H1 (cell line): ENCODE measurements at regions not wholly inside any gene's neighbourhood (a gene's known extent, or its start where the extent isn't known, plus 50 kb on each side); places are given as distances from the start of the nearest gene placed in this dataset.

Source experiments
- CTCF ChIA-PET: fragments of 300-600 bp; sonication (Branson Sonifier 250); formaldehyde crosslinking; loops from one replicate; lab custom pipeline; 2021; ENCODE audit not compliant: partially characterized antibody; lab: Charles Lee
- POLR2A ChIA-PET: fragments of 300-600 bp; sonication (Branson Sonifier 250); formaldehyde crosslinking; loops from one replicate; lab custom pipeline; 2021; ENCODE audit warnings: inconsistent platforms; ENCODE audit not compliant: partially characterized antibody; lab: Charles Lee
- DNase-seq, 2 experiments: peaks; one replicate each; pipeline versions ENCODE4 v3.0.0 to v3.0.0-alpha.2; 2010 to 2022; ENCODE audit warnings: low spot score in 2 of 2, low read depth in 1 of 2, mixed read lengths in 1 of 2
- FAIRE-seq: peaks from 2 replicates; lab custom pipeline; 2011; peaks lifted over from hg19 to GRCh38; lab: Jason Lieb, UNC
- H2AFZ ChIP-seq: 2 replicates; pipeline ENCODE4 v1.8.1; 2012; ENCODE audit warnings: low read length, inconsistent platforms
- H2AK5ac ChIP-seq: 2 replicates; pipeline ENCODE4 v1.6.1; 2013; ENCODE audit warnings: low read depth, low read length
- H2BK120ac ChIP-seq: replicated peaks from 2 replicates; pipeline ENCODE3; 2013; ENCODE audit warnings: low read depth, low read length, inconsistent platforms
- H2BK12ac ChIP-seq: 2 replicates; pipeline ENCODE4 v1.6.1; 2013; ENCODE audit warnings: low read depth, low read length
- H2BK15ac ChIP-seq: 2 replicates; pipeline ENCODE4 v1.6.1; 2013; ENCODE audit warnings: low read length
- H2BK20ac ChIP-seq: 2 replicates; pipeline ENCODE4 v1.6.1; 2013; ENCODE audit warnings: low read length
- H2BK5ac ChIP-seq: 2 replicates; pipeline ENCODE4 v1.6.1; 2013; ENCODE audit warnings: low read depth, low read length
- H3K14ac ChIP-seq: 2 replicates; pipeline ENCODE4 v1.6.1; 2013; ENCODE audit warnings: inconsistent platforms; ENCODE audit not compliant: insufficient read length
- H3K18ac ChIP-seq: 2 replicates; pipeline ENCODE4 v1.6.1; 2013; ENCODE audit warnings: low read length; ENCODE audit errors: extremely low read depth
- H3K23ac ChIP-seq: 2 replicates; pipeline ENCODE4 v1.6.1; 2013; ENCODE audit warnings: inconsistent platforms; ENCODE audit not compliant: insufficient read length
- H3K23me2 ChIP-seq: 2 replicates; pipeline ENCODE4 v1.6.1; 2013; ENCODE audit warnings: low read depth, low read length
- H3K27ac ChIP-seq: 2 replicates; pipeline ENCODE4 v1.6.1; 2011; ENCODE audit warnings: low read depth, low read length, inconsistent platforms
- H3K27me3 ChIP-seq, 4 experiments: replicated peaks in 1 of 4; 1 replicate in 1 of 4; 2 replicates in 3 of 4; pipeline versions ENCODE4 v1.6.1 to v1.8.1; 2011 to 2013; ENCODE audit warnings: low read length in 3 of 4, mild to moderate bottlenecking in 3 of 4, inconsistent platforms in 2 of 4, mixed read lengths in 2 of 4, moderate library complexity in 1 of 4; ENCODE audit not compliant: control insufficient read depth in 3 of 4, insufficient read depth in 3 of 4; ENCODE audit errors: extremely low read depth in 1 of 4
- H3K36me3 ChIP-seq, 4 experiments: 2 replicates each; pipeline versions ENCODE4 v1.6.1 to v1.8.1; 2011 to 2013; ENCODE audit warnings: mild to moderate bottlenecking in 4 of 4, low read length in 3 of 4, moderate library complexity in 2 of 4, control low read depth in 1 of 4, inconsistent platforms in 1 of 4; ENCODE audit not compliant: insufficient read depth in 4 of 4, control insufficient read depth in 2 of 4
- H3K4ac ChIP-seq: replicated peaks from 2 replicates; pipeline ENCODE3; 2013; ENCODE audit warnings: low read length, low read depth, mixed read lengths, inconsistent platforms; ENCODE audit not compliant: insufficient read length
- H3K4me1 ChIP-seq, 4 experiments: replicated peaks in 1 of 4; 1 replicate in 1 of 4; 2 replicates in 3 of 4; pipeline versions ENCODE4 v1.6.1 to v1.8.1; 2011 to 2013; ENCODE audit warnings: low read length in 3 of 4, inconsistent platforms in 2 of 4, mixed read lengths in 1 of 4; ENCODE audit not compliant: insufficient read depth in 4 of 4, control insufficient read depth in 3 of 4
- H3K4me2 ChIP-seq, 2 experiments: 2 replicates each; pipeline versions ENCODE4 v1.6.1 to v1.8.1; 2011 to 2013; ENCODE audit warnings: low read depth in 2 of 2, low read length in 2 of 2, control low read depth in 1 of 2, inconsistent platforms in 1 of 2, mild to moderate bottlenecking in 1 of 2; ENCODE audit not compliant: insufficient read depth in 1 of 2
- H3K4me3 ChIP-seq, 4 experiments: fragments of 200-600, 300-600 bp in 1 of 4; sonication (generic), shearing (Covaris generic), sonication (Bioruptor Twin) in 1 of 4; 2 replicates each; pipeline versions ENCODE4 v1.5.1 to v1.8.1; 2011 to 2016; ENCODE audit warnings: low read length in 4 of 4, low read depth in 3 of 4, control low read depth in 2 of 4, inconsistent platforms in 2 of 4, mild to moderate bottlenecking in 2 of 4, mixed read lengths in 1 of 4, moderate library complexity in 1 of 4; ENCODE audit not compliant: insufficient read depth in 2 of 4; ENCODE audit errors: extremely low read depth in 1 of 4
- H3K56ac ChIP-seq: replicated peaks from 2 replicates; pipeline ENCODE3; 2013; ENCODE audit warnings: low read depth, mild to moderate bottlenecking, mixed read lengths, low read length, inconsistent platforms; ENCODE audit not compliant: insufficient read length
- H3K79me1 ChIP-seq: 2 replicates; pipeline ENCODE4 v1.6.1; 2013; ENCODE audit warnings: low read depth, low read length, control low read depth
- H3K79me2 ChIP-seq, 2 experiments: 2 replicates each; pipeline versions ENCODE4 v1.6.1 to v1.8.1; 2012 to 2013; ENCODE audit warnings: low read length in 2 of 2, mild to moderate bottlenecking in 2 of 2, inconsistent platforms in 1 of 2; ENCODE audit not compliant: insufficient read depth in 2 of 2, control insufficient read depth in 1 of 2
- H3K9ac ChIP-seq, 4 experiments: replicated peaks in 1 of 4; 1 replicate in 1 of 4; 2 replicates in 3 of 4; pipeline versions ENCODE4 v1.6.1 to v1.8.1; 2011 to 2013; ENCODE audit warnings: low read depth in 3 of 4, low read length in 3 of 4, control low read depth in 2 of 4, mild to moderate bottlenecking in 2 of 4, moderate library complexity in 2 of 4, inconsistent platforms in 1 of 4; ENCODE audit errors: extremely low read depth in 1 of 4
- H3K9me3 ChIP-seq, 2 experiments: 2 replicates each; pipeline versions ENCODE4 v1.6.1 to v1.8.1; 2012 to 2013; ENCODE audit warnings: mild to moderate bottlenecking in 2 of 2, moderate library complexity in 2 of 2, control low read depth in 1 of 2, inconsistent platforms in 1 of 2, low read depth in 1 of 2, low read length in 1 of 2, mixed read lengths in 1 of 2; ENCODE audit not compliant: insufficient read depth in 2 of 2
- H4K20me1 ChIP-seq, 2 experiments: replicated peaks in 1 of 2; 2 replicates each; pipeline versions ENCODE3 to v1.8.1; 2011 to 2013; ENCODE audit warnings: inconsistent platforms in 2 of 2, low read length in 2 of 2, mild to moderate bottlenecking in 1 of 2; ENCODE audit not compliant: insufficient read depth in 2 of 2, control insufficient read depth in 1 of 2
- H4K5ac ChIP-seq: 2 replicates; pipeline ENCODE4 v1.6.1; 2013; ENCODE audit warnings: low read length, low read depth, mixed read lengths, inconsistent platforms; ENCODE audit not compliant: insufficient read length
- H4K8ac ChIP-seq: 2 replicates; pipeline ENCODE4 v1.8.0; 2013; ENCODE audit warnings: mild to moderate bottlenecking, moderate library complexity, low read length, inconsistent platforms; ENCODE audit not compliant: insufficient read depth; ENCODE audit errors: extremely low read depth
- H4K91ac ChIP-seq: replicated peaks from 2 replicates; pipeline ENCODE3; 2013; ENCODE audit warnings: low read length, mixed read lengths, inconsistent platforms; ENCODE audit not compliant: insufficient read length
- BACH1 ChIP-seq: IDR thresholded peaks from 2 replicates; pipeline ENCODE4 v1.6.1; 2012; ENCODE audit warnings: low read length, improper control_type of control experiment
- CHD2 ChIP-seq: IDR thresholded peaks from 2 replicates; pipeline ENCODE4 v1.6.1; 2012; ENCODE audit warnings: low read length, improper control_type of control experiment
- GTF2F1 ChIP-seq: IDR thresholded peaks from 2 replicates; pipeline ENCODE4 v1.6.1; 2012; ENCODE audit warnings: low read depth, low read length, improper control_type of control experiment, borderline replicate concordance
- HDAC6 ChIP-seq: IDR thresholded peaks from one replicate; pipeline ENCODE4 v1.7.1; 2012; ENCODE audit warnings: low read depth, mild to moderate bottlenecking, inconsistent platforms, low read length, moderate library complexity
- JUND ChIP-seq: IDR thresholded peaks from 2 replicates; pipeline ENCODE4 v1.6.1; 2011; ENCODE audit warnings: mild to moderate bottlenecking, improper control_type of control experiment, low read length
- NRF1 ChIP-seq: IDR thresholded peaks from 2 replicates; pipeline ENCODE4 v1.6.1; 2011; ENCODE audit warnings: mild to moderate bottlenecking, low read depth, low read length, improper control_type of control experiment
- POLR2A ChIP-seq, 2 experiments: IDR thresholded peaks; 1 replicate in 1 of 2; 2 replicates in 1 of 2; pipeline ENCODE4 v1.6.1; 2011; ENCODE audit warnings: low read depth in 2 of 2, low read length in 2 of 2, mild to moderate bottlenecking in 2 of 2; ENCODE audit errors: control extremely low read depth in 1 of 2
- RBBP5 ChIP-seq: IDR thresholded peaks from 2 replicates; pipeline ENCODE4 v1.7.1; 2012; ENCODE audit warnings: low read depth, mild to moderate bottlenecking, inconsistent platforms, low read length, moderate library complexity, borderline replicate concordance
- RFX5 ChIP-seq: IDR thresholded peaks from 2 replicates; pipeline ENCODE4 v1.6.1; 2011; ENCODE audit warnings: low read depth, low read length, improper control_type of control experiment, borderline replicate concordance
- SAP30 ChIP-seq: fragments of 300-600 bp; sonication (generic); IDR thresholded peaks from 2 replicates; pipeline ENCODE4 v1.7.1; 2012; ENCODE audit warnings: low read length, moderate library complexity, mild to moderate bottlenecking, inconsistent platforms; ENCODE audit not compliant: insufficient read depth, insufficient replicate concordance
- TAF1 ChIP-seq: IDR thresholded peaks from 2 replicates; pipeline ENCODE4 v1.6.1; 2011; ENCODE audit warnings: mild to moderate bottlenecking, low read depth, low read length
- TBP ChIP-seq: IDR thresholded peaks from 2 replicates; pipeline ENCODE4 v1.6.1; 2011; ENCODE audit warnings: low read depth, low read length, improper control_type of control experiment
- WGBS, 2 experiments: shearing (Covaris generic) in 1 of 2; methylation state at CpG; one replicate each; pipeline versions ENCODE4 v1.1.6 to v1.1.7; 2013 to 2015; ENCODE audit warnings: low lambda C conversion rate in 2 of 2, mixed read lengths in 2 of 2, inconsistent platforms in 1 of 2, low coverage in 1 of 2, missing lambda C conversion rate in 1 of 2; ENCODE audit not compliant: insufficient replicate concordance in 2 of 2, insufficient coverage in 1 of 2, insufficient read length in 1 of 2; ENCODE audit errors: extremely low coverage in 1 of 2, missing lambda C conversion rate in 1 of 2; 5-methylcytosine and 5-hydroxymethylcytosine counted together
- TF ChIP-seq, protein P1 (sequence below): IDR thresholded peaks from 2 replicates; pipeline ENCODE4 v1.6.1; 2011; ENCODE audit warnings: low read length, improper control_type of control experiment

- no peak overlapping the region for H3K23ac ChIP-seq
- no peaks in the 10 kb centered on the region for H3K27me3 ChIP-seq
- no peak overlapping the region for H2BK20ac ChIP-seq
- POLR2A ChIA-PET = no interaction called here
- 100% methylated on average over 1 of the region's 1 CpG; no CpG with 5 or more reads in 1 of the 2 experiments for WGBS, 2 experiments
- no peak overlapping the region for H2BK15ac ChIP-seq
- H2AK5ac ChIP-seq = no peak overlapping the region
- DNase-seq (no peak), FAIRE-seq (no peak)
- no peak overlapping the region for H3K4me2 ChIP-seq
- H4K20me1 ChIP-seq = no peaks in the 10 kb centered on the region
- H3K23me2 ChIP-seq = no peaks in the 10 kb centered on the region
- no peaks in the 10 kb centered on the region; a peak in 3 of 7 replicates for H3K4me1 ChIP-seq
- H3K4me3 ChIP-seq = no peak overlapping the region
- no peak overlapping the region for H2BK5ac ChIP-seq
- no peak overlapping the region for H4K8ac ChIP-seq
- H2AFZ ChIP-seq = no peak overlapping the region
- no peak overlapping the region for H2BK12ac ChIP-seq
- no peak overlapping the region for H2BK120ac ChIP-seq
- no peaks in the 10 kb centered on the region for H3K79me1 ChIP-seq
- no peak overlapping the region for H3K56ac ChIP-seq
- no peaks in the 10 kb centered on the region for H3K36me3 ChIP-seq
- H3K9ac ChIP-seq = no peak overlapping the region
- no peaks in the 10 kb centered on the region for H3K9me3 ChIP-seq
- H3K18ac ChIP-seq = no peak overlapping the region
- CTCF ChIA-PET = no interaction called here
- no peak overlapping the region for H4K91ac ChIP-seq
- no peak overlapping the region for H3K4ac ChIP-seq
- H3K27ac ChIP-seq = no peak overlapping the region
- no peaks in the 10 kb centered on the region for H3K79me2 ChIP-seq
- H4K5ac ChIP-seq = no peak overlapping the region
- H3K14ac ChIP-seq = no peak overlapping the region
- TF ChIP-seq NRF1 (no peak), GTF2F1 (no peak), CHD2 (no peak), POLR2A (IDR thresholded peaks at IDR 0.05; ENCODE audit: control extremely low read depth in 1 of 2, low read depth in 2 of 2, low read length in 2 of 2) (no peak), SAP30 (no peak), BACH1 (no peak), TBP (no peak), TAF1 (no peak), JUND (no peak), HDAC6 (no peak), RFX5 (no peak), RBBP5 (no peak)
- TF ChIP-seq, protein P1, sequence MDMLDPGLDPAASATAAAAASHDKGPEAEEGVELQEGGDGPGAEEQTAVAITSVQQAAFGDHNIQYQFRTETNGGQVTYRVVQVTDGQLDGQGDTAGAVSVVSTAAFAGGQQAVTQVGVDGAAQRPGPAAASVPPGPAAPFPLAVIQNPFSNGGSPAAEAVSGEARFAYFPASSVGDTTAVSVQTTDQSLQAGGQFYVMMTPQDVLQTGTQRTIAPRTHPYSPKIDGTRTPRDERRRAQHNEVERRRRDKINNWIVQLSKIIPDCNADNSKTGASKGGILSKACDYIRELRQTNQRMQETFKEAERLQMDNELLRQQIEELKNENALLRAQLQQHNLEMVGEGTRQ = no peak
Observed at GRCh38 chr19:28949027-28949426, 263.9 kb downstream of the UQCRFS1 start.
